ENCODE measurements at regions not wholly inside any gene's neighbourhood (a gene's known extent, or its start where the extent isn't known, plus 50 kb on each side); places are given as distances from the start of the nearest gene placed in this dataset.

GRCh38 chr7:32152576-32152975 lies 82.4 kb upstream of the PDE1C start:
- no peak for DNase-seq (ENCODE audit: low read depth in 3 of 3, low spot score in 2 of 3)

- DNase-seq (ENCODE audit: low read depth in 3 of 3, low spot score in 2 of 3), result no peak
These were observed 80.4 kb upstream of the PDE1C start for GRCh38 chr7:32150589-32150988.

GRCh38 chr7:32150039-32150438 lies 79.8 kb upstream of the PDE1C start:
- DNase-seq (ENCODE audit: low read depth in 3 of 3, low spot score in 2 of 3), result no peak

GRCh38 chr7:32147546-32148268 lies 77.5 kb upstream of the PDE1C start:
- DNase-seq (ENCODE audit: low read depth in 3 of 3, low spot score in 2 of 3), result no peak

GRCh38 chr7:32145911-32146310 lies 75.7 kb upstream of the PDE1C start:
- DNase-seq (ENCODE audit: low read depth in 3 of 3, low spot score in 2 of 3), result no peak

- no peak for DNase-seq (ENCODE audit: low read depth in 3 of 3, low spot score in 2 of 3)
These were observed 74.5 kb upstream of the PDE1C start for GRCh38 chr7:32144676-32145075.

- DNase-seq (ENCODE audit: low read depth in 3 of 3, low spot score in 2 of 3), result no peak
These were observed 73.1 kb upstream of the PDE1C start for GRCh38 chr7:32143301-32143700.

GRCh38 chr7:32142649-32143048 lies 72.4 kb upstream of the PDE1C start:
- DNase-seq (ENCODE audit: low read depth in 3 of 3, low spot score in 2 of 3), result no peak

- DNase-seq (ENCODE audit: low read depth in 3 of 3, low spot score in 2 of 3), result no peak
These were observed 70.2 kb upstream of the PDE1C start for GRCh38 chr7:32140210-32140939.

GRCh38 chr7:32137059-32137458 lies 66.9 kb upstream of the PDE1C start:
- no peak for DNase-seq (ENCODE audit: low read depth in 3 of 3, low spot score in 2 of 3)

GRCh38 chr7:32131091-32131490 lies 60.9 kb upstream of the PDE1C start:
- no peak for DNase-seq (ENCODE audit: low read depth in 3 of 3, low spot score in 2 of 3)

GRCh38 chr7:32126843-32127242 lies 56.6 kb upstream of the PDE1C start:
- DNase-seq (ENCODE audit: low read depth in 3 of 3, low spot score in 2 of 3), result no peak
